ENCODE measurements at regions not wholly inside any gene's neighbourhood (a gene's known extent, or its start where the extent isn't known, plus 50 kb on each side); places are given as distances from the start of the nearest gene placed in this dataset.
A peak's percentile ranks its signal among the peaks of the same experiment; 100 is the strongest.

- no peak overlapping the region for H4K8ac ChIP-seq (ENCODE audit: low read depth, low read length)
- no peak overlapping the region for H4K5ac ChIP-seq (ENCODE audit: low read length)
- H3K4me1 ChIP-seq (ENCODE audit: control insufficient read depth, low read depth, low read length), result no peaks in the 10 kb centered on the region
- no peak overlapping the region for H3K18ac ChIP-seq (ENCODE audit: low read length)
- H3K4me2 ChIP-seq (ENCODE audit: low read length), result no peak overlapping the region
- no peak overlapping the region for H3K56ac ChIP-seq (ENCODE audit: low read length)
- no peaks in the 10 kb centered on the region for H3K79me1 ChIP-seq (ENCODE audit: low read length)
- H2AK5ac ChIP-seq (ENCODE audit: low read length), result no peak overlapping the region
- no peak overlapping the region for H2BK15ac ChIP-seq (replicated peaks; ENCODE audit: low read depth)
- no peak overlapping the region for H3K27ac ChIP-seq (ENCODE audit: low read depth, low read length)
- H3K23ac ChIP-seq (ENCODE audit: low read length), result no peak overlapping the region
- no peaks in the 10 kb centered on the region for H3K36me3 ChIP-seq (ENCODE audit: control insufficient read depth, insufficient read depth, low read length)
- no peak overlapping the region for H3K9ac ChIP-seq (ENCODE audit: low read length)
- no peaks in the 10 kb centered on the region for H3K27me3 ChIP-seq (ENCODE audit: insufficient read depth, low read length, poor library complexity)
- WGBS (ENCODE audit: extremely low coverage, insufficient coverage, low lambda C conversion rate), result no CpG with 5 or more reads among the region's 5 CpGs
- no peaks in the 10 kb centered on the region for H3K79me2 ChIP-seq (ENCODE audit: control insufficient read depth, insufficient read depth, low read length)
- H3K4ac ChIP-seq (ENCODE audit: low read depth, low read length), result no peak overlapping the region
- no peak overlapping the region for H2BK120ac ChIP-seq (ENCODE audit: low read depth, low read length)
- no peak overlapping the region for H2BK5ac ChIP-seq (ENCODE audit: low read length)
- no peak for DNase-seq
- no peak overlapping the region for H3K4me3 ChIP-seq (ENCODE audit: low read length)
Observed at GRCh38 chr4:52366191-52366590, 292.9 kb downstream of the USP46 start.

- H2BK5ac ChIP-seq (ENCODE audit: low read length), result no peak overlapping the region
- no peaks in the 10 kb centered on the region for H3K4me1 ChIP-seq (ENCODE audit: control insufficient read depth, low read depth, low read length)
- no peak overlapping the region for H3K56ac ChIP-seq (ENCODE audit: low read length)
- no peak overlapping the region for H4K8ac ChIP-seq (ENCODE audit: low read depth, low read length)
- H3K4me3 ChIP-seq (ENCODE audit: low read length), result no peak overlapping the region
- H3K18ac ChIP-seq (ENCODE audit: low read length), result no peak overlapping the region
- H3K9ac ChIP-seq (ENCODE audit: low read length), result no peak overlapping the region
- no peak overlapping the region for H3K23ac ChIP-seq (ENCODE audit: low read length)
- H3K79me2 ChIP-seq (ENCODE audit: control insufficient read depth, insufficient read depth, low read length), result no peaks in the 10 kb centered on the region
- DNase-seq, result no peak
- no peaks in the 10 kb centered on the region for H3K79me1 ChIP-seq (ENCODE audit: low read length)
- no peaks in the 10 kb centered on the region for H3K36me3 ChIP-seq (ENCODE audit: control insufficient read depth, insufficient read depth, low read length)
- no peak overlapping the region for H3K4me2 ChIP-seq (ENCODE audit: low read length)
- H2BK120ac ChIP-seq (ENCODE audit: low read depth, low read length), result no peak overlapping the region
- no peaks in the 10 kb centered on the region for H3K27me3 ChIP-seq (ENCODE audit: insufficient read depth, low read length, poor library complexity)
- no peak overlapping the region for H2BK15ac ChIP-seq (replicated peaks; ENCODE audit: low read depth)
- H4K5ac ChIP-seq (ENCODE audit: low read length), result no peak overlapping the region
- no peak overlapping the region for H2AK5ac ChIP-seq (ENCODE audit: low read length)
- no CpG with 5 or more reads among the region's 4 CpGs for WGBS (ENCODE audit: extremely low coverage, insufficient coverage, low lambda C conversion rate)
- H3K27ac ChIP-seq (ENCODE audit: low read depth, low read length), result no peak overlapping the region
- H3K4ac ChIP-seq (ENCODE audit: low read depth, low read length), result no peak overlapping the region
Observed at GRCh38 chr4:52366621-52367020, 292.5 kb downstream of the USP46 start.

- Histone ChIP-seq H3K4me3 (ENCODE audit: low read length) (no peak overlapping the region), H2BK5ac (ENCODE audit: low read length) (no peak overlapping the region), H4K8ac (ENCODE audit: low read depth, low read length) (no peak overlapping the region), H3K27me3 (ENCODE audit: insufficient read depth, low read length, poor library complexity) (no peaks in the 10 kb centered on the region), H3K4me1 (ENCODE audit: control insufficient read depth, low read depth, low read length) (no peaks in the 10 kb centered on the region), H3K9ac (ENCODE audit: low read length) (no peak overlapping the region), H3K4me2 (ENCODE audit: low read length) (no peak overlapping the region), H2AK5ac (ENCODE audit: low read length) (no peak overlapping the region), H3K79me2 (ENCODE audit: control insufficient read depth, insufficient read depth, low read length) (no peaks in the 10 kb centered on the region), H3K36me3 (ENCODE audit: control insufficient read depth, insufficient read depth, low read length) (no peaks in the 10 kb centered on the region), H3K79me1 (ENCODE audit: low read length) (no peaks in the 10 kb centered on the region), H3K4ac (ENCODE audit: low read depth, low read length) (no peak overlapping the region), H3K18ac (ENCODE audit: low read length) (no peak overlapping the region), H3K56ac (ENCODE audit: low read length) (no peak overlapping the region), H2BK15ac (replicated peaks; ENCODE audit: low read depth) (no peak overlapping the region), H3K23ac (ENCODE audit: low read length) (no peak overlapping the region), H2BK120ac (ENCODE audit: low read depth, low read length) (no peak overlapping the region), H4K5ac (ENCODE audit: low read length) (no peak overlapping the region), H3K27ac (ENCODE audit: low read depth, low read length) (no peak overlapping the region)
- WGBS (ENCODE audit: extremely low coverage, insufficient coverage, low lambda C conversion rate), result no CpG with 5 or more reads among the region's 2 CpGs
- DNase-seq, result no peak
Observed at GRCh38 chr4:52367282-52367830, 291.7 kb downstream of the USP46 start.

GRCh38 chr4:52368895-52369294 is 290.2 kb downstream of the USP46 start:
- Histone ChIP-seq H2BK5ac (ENCODE audit: low read length) (no peak overlapping the region), H3K56ac (ENCODE audit: low read length) (no peak overlapping the region), H3K4me1 (ENCODE audit: control insufficient read depth, low read depth, low read length) (no peaks in the 10 kb centered on the region), H3K79me1 (ENCODE audit: low read length) (no peaks in the 10 kb centered on the region), H3K4me3 (ENCODE audit: low read length) (no peak overlapping the region), H4K5ac (ENCODE audit: low read length) (no peak overlapping the region), H2BK15ac (replicated peaks; ENCODE audit: low read depth) (no peak overlapping the region), H3K4ac (ENCODE audit: low read depth, low read length) (no peak overlapping the region), H2BK120ac (ENCODE audit: low read depth, low read length) (no peak overlapping the region), H3K18ac (ENCODE audit: low read length) (no peak overlapping the region), H3K79me2 (ENCODE audit: control insufficient read depth, insufficient read depth, low read length) (no peaks in the 10 kb centered on the region), H2AK5ac (ENCODE audit: low read length) (no peak overlapping the region), H3K9ac (ENCODE audit: low read length) (no peak overlapping the region), H3K36me3 (ENCODE audit: control insufficient read depth, insufficient read depth, low read length) (no peaks in the 10 kb centered on the region), H3K27ac (ENCODE audit: low read depth, low read length) (no peak overlapping the region), H3K27me3 (ENCODE audit: insufficient read depth, low read length, poor library complexity) (no peaks in the 10 kb centered on the region), H3K4me2 (ENCODE audit: low read length) (no peak overlapping the region), H4K8ac (ENCODE audit: low read depth, low read length) (no peak overlapping the region), H3K23ac (ENCODE audit: low read length) (no peak overlapping the region)
- DNase-seq, result no peak
- no CpG with 5 or more reads among the region's 6 CpGs for WGBS (ENCODE audit: extremely low coverage, insufficient coverage, low lambda C conversion rate)

- Histone ChIP-seq H3K79me2 (ENCODE audit: control insufficient read depth, insufficient read depth, low read length) (no peaks in the 10 kb centered on the region), H3K4me1 (ENCODE audit: control insufficient read depth, low read depth, low read length) (no peaks in the 10 kb centered on the region), H4K8ac (ENCODE audit: low read depth, low read length) (no peak overlapping the region), H3K4me3 (ENCODE audit: low read length) (no peak overlapping the region), H3K27me3 (ENCODE audit: insufficient read depth, low read length, poor library complexity) (no peaks in the 10 kb centered on the region), H3K27ac (ENCODE audit: low read depth, low read length) (no peak overlapping the region), H3K9ac (ENCODE audit: low read length) (no peak overlapping the region), H2BK120ac (ENCODE audit: low read depth, low read length) (no peak overlapping the region), H2BK15ac (replicated peaks; ENCODE audit: low read depth) (no peak overlapping the region), H4K5ac (ENCODE audit: low read length) (no peak overlapping the region), H3K23ac (ENCODE audit: low read length) (no peak overlapping the region), H3K56ac (ENCODE audit: low read length) (no peak overlapping the region), H3K79me1 (ENCODE audit: low read length) (no peaks in the 10 kb centered on the region), H2AK5ac (ENCODE audit: low read length) (no peak overlapping the region), H3K18ac (ENCODE audit: low read length) (no peak overlapping the region), H3K36me3 (ENCODE audit: control insufficient read depth, insufficient read depth, low read length) (no peaks in the 10 kb centered on the region), H3K4ac (ENCODE audit: low read depth, low read length) (no peak overlapping the region), H3K4me2 (ENCODE audit: low read length) (no peak overlapping the region), H2BK5ac (ENCODE audit: low read length) (no peak overlapping the region)
- peak; percentile 17 for DNase-seq
- WGBS (ENCODE audit: extremely low coverage, insufficient coverage, low lambda C conversion rate), result no CpG with 5 or more reads among the region's 1 CpG
Observed at GRCh38 chr4:52369649-52370048, 289.5 kb downstream of the USP46 start.

GRCh38 chr4:52370576-52370975 is 288.5 kb downstream of the USP46 start:
- no peaks in the 10 kb centered on the region for H3K4me1 ChIP-seq (ENCODE audit: control insufficient read depth, low read depth, low read length)
- H3K4me3 ChIP-seq (ENCODE audit: low read length), result no peak overlapping the region
- H2BK5ac ChIP-seq (ENCODE audit: low read length), result no peak overlapping the region
- no peak overlapping the region for H3K56ac ChIP-seq (ENCODE audit: low read length)
- no peaks in the 10 kb centered on the region for H3K27me3 ChIP-seq (ENCODE audit: insufficient read depth, low read length, poor library complexity)
- no peak overlapping the region for H4K5ac ChIP-seq (ENCODE audit: low read length)
- no peak overlapping the region for H2BK120ac ChIP-seq (ENCODE audit: low read depth, low read length)
- H3K36me3 ChIP-seq (ENCODE audit: control insufficient read depth, insufficient read depth, low read length), result no peaks in the 10 kb centered on the region
- no peak overlapping the region for H4K8ac ChIP-seq (ENCODE audit: low read depth, low read length)
- H3K4ac ChIP-seq (ENCODE audit: low read depth, low read length), result no peak overlapping the region
- H3K23ac ChIP-seq (ENCODE audit: low read length), result no peak overlapping the region
- H2AK5ac ChIP-seq (ENCODE audit: low read length), result no peak overlapping the region
- no peaks in the 10 kb centered on the region for H3K79me1 ChIP-seq (ENCODE audit: low read length)
- H2BK15ac ChIP-seq (replicated peaks; ENCODE audit: low read depth), result no peak overlapping the region
- WGBS (ENCODE audit: extremely low coverage, insufficient coverage, low lambda C conversion rate), result no CpG with 5 or more reads among the region's 5 CpGs
- DNase-seq, result no peak
- no peak overlapping the region for H3K18ac ChIP-seq (ENCODE audit: low read length)
- H3K9ac ChIP-seq (ENCODE audit: low read length), result no peak overlapping the region
- H3K4me2 ChIP-seq (ENCODE audit: low read length), result no peak overlapping the region
- H3K79me2 ChIP-seq (ENCODE audit: control insufficient read depth, insufficient read depth, low read length), result no peaks in the 10 kb centered on the region
- no peak overlapping the region for H3K27ac ChIP-seq (ENCODE audit: low read depth, low read length)
